ENCODE measurements at regions not wholly inside any gene's neighbourhood (a gene's known extent, or its start where the extent isn't known, plus 50 kb on each side); places are given as distances from the start of the nearest gene placed in this dataset.
A peak's percentile ranks its signal among the peaks of the same experiment; 100 is the strongest.
"Not testable (repeated sequence)": the region's sequence is repeated elsewhere in the genome, so short reads cannot be mapped to it uniquely, and the experiment has no call there.

DNA sequence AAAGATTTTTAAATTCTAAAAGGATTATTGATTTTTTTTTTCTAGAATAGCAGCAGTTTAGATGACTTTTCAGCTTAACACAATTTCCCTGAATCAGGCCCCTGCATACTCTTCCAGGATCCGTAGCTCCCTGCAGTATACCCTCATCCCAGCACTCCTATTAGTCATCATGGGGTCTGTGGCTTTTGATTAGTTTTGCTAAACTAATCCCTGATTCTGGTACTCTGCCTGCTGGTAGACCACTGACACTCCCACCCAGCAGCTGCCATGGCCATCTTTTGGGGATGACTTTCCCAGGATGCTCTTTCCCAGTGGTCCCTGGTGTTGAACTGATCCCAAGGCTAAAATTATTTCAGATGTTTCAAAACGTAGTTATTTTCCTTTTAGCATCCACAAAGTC lies 802.0 kb downstream of the RAPGEF2 start:
- Mint-ChIP-seq H3K9me3 (peaks cover 0 to 5% (median 0%) of the 10 kb centered on the region in 7 donors), H3K27ac (no peak overlapping the region), H3K4me1 (no peaks in the 10 kb centered on the region), H3K27me3 (no peaks in the 10 kb centered on the region), H3K36me3 (no peaks in the 10 kb centered on the region), H3K4me3 (no peak overlapping the region)
- ATAC-seq (ENCODE audit: low read depth in 2 of 2) = no peak
- DNase-seq = no peak

DNA sequence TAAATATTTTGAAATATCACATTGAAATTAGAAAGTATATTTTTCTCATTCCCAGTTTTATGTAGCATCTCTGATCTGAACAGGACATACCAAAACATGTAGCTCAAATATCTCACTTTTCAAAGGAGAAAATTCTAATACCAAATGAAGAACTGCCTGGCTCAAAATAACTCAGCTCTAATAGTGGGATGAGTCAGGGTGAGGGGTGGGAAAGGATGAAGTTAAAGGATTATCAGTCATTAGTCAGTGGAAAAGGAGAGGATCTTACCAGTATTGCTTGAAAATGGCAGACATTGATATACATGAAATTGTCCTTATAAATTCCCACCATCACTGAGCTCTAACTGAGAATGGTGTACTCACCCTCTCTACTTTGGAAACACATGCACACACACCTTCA lies 803.2 kb downstream of the RAPGEF2 start:
- H3K4me3 Mint-ChIP-seq = no peak overlapping the region
- ATAC-seq (ENCODE audit: low read depth in 2 of 2) = no peak
- no peaks in the 10 kb centered on the region for H3K4me1 Mint-ChIP-seq
- no peaks in the 10 kb centered on the region for H3K36me3 Mint-ChIP-seq
- no peaks in the 10 kb centered on the region for H3K27me3 Mint-ChIP-seq
- DNase-seq = no peak
- H3K9me3 Mint-ChIP-seq = peaks cover 0 to 6% (median 2%) of the 10 kb centered on the region in 7 donors
- no peak overlapping the region for H3K27ac Mint-ChIP-seq

DNA sequence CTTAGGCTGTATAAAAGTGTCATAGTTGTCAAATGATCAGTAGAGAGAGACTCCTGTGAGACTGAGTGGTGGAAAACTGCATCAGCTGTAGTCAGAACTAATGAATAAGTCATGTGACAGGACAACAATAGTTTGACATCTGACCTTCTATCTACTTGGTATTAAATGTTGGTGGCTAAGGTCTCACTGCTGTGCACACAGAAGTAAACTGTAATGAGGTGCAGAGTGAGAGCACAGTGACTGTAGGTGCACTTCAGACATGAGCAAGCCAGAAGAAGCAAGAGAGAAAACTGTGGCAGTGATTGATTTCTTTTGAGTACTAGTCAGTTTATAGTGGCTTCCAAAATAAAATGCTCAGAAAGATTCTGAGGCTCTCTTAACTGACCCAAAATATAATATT lies 803.6 kb downstream of the RAPGEF2 start:
- Mint-ChIP-seq H3K36me3 (no peaks in the 10 kb centered on the region), H3K27me3 (no peaks in the 10 kb centered on the region), H3K9me3 (peaks cover 0 to 6% (median 2%) of the 10 kb centered on the region in 7 donors), H3K4me1 (no peaks in the 10 kb centered on the region), H3K27ac (no peak overlapping the region), H3K4me3 (no peak overlapping the region)
- ATAC-seq (ENCODE audit: low read depth in 2 of 2) = no peak
- no peak for DNase-seq

DNA sequence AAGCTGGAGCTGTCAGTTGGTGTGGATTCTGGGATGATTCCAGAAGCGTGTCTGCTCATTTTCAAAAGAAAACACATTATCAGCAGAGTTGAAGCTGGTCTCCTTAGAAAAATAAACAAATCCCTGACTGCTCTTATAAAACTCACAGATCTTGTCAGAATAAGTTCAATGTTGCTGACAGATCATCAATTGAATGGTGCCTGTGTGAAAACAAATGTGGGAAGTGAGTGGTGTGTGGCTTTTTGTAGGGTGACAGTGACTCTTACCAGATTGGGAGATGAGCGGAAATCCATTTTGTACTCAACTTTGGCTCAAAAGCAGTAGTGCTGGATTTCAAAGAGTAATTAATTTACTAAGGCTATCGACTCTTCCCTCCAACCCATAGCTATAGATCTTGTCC lies 807.8 kb downstream of the RAPGEF2 start:
- ATAC-seq (ENCODE audit: low read depth in 2 of 2) (no peak), DNase-seq (no peak)
- Mint-ChIP-seq H3K27me3 (no peaks in the 10 kb centered on the region), H3K9me3 (peaks cover 0 to 6% (median 3%) of the 10 kb centered on the region in 7 donors), H3K27ac (no peak overlapping the region), H3K4me1 (no peaks in the 10 kb centered on the region), H3K36me3 (no peaks in the 10 kb centered on the region), H3K4me3 (no peak overlapping the region)

DNA sequence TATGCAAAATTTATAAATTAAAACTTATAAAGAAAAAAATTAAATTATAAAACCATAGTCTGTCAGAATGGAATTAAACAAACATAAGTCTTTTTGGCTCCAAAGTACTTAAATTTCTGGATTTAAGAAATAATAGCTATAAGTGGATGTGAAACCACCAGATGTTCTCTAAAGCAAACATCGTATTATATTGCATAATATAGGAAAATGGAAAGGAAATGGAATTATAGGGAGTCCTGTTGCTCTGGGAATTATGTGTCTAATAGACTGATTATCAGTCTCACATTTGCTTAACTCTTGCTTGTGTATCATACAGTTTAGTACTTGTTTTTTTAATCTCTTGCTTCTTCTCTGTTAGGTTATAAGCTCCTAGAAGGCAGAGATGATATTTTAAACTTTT lies 819.2 kb downstream of the RAPGEF2 start:
- Mint-ChIP-seq H3K36me3 (peaks cover 5 to 8% of the 10 kb centered on the region in 2 donors), H3K4me3 (no peak overlapping the region), H3K27ac (no peak overlapping the region), H3K4me1 (no peaks in the 10 kb centered on the region), H3K27me3 (no peaks in the 10 kb centered on the region), H3K9me3 (peaks cover 9 to 30% (median 16%) of the 10 kb centered on the region in 7 donors)
- DNase-seq = no peak
- ATAC-seq (ENCODE audit: low read depth in 2 of 2) = no peak

DNA sequence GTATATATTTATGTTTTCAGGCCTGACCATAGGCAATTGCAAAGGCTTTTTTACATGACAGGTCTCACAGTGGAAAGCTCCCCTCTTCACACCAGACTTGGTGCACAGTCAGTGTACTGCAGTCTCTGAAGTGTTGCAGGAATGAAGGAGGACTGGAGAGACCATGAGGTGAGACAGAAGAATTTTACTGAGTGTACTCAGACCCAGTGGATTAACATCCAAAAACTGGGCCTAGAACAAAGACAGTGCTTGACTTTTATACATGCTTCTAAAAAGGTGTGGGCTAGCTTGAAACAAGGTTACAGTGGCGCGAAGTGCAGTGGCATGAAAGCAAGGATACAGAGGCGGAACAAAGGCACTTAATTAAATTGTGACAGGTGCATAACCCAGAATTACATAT lies 822.9 kb downstream of the RAPGEF2 start:
- Mint-ChIP-seq H3K27ac (no peak overlapping the region), H3K27me3 (no peaks in the 10 kb centered on the region), H3K4me1 (no peaks in the 10 kb centered on the region), H3K36me3 (peaks cover 5 to 8% of the 10 kb centered on the region in 2 donors), H3K4me3 (no peak overlapping the region), H3K9me3 (peaks cover 15 to 42% (median 26%) of the 10 kb centered on the region in 7 donors)
- DNase-seq (no peak), ATAC-seq (ENCODE audit: low read depth in 2 of 2) (no peak)

DNA sequence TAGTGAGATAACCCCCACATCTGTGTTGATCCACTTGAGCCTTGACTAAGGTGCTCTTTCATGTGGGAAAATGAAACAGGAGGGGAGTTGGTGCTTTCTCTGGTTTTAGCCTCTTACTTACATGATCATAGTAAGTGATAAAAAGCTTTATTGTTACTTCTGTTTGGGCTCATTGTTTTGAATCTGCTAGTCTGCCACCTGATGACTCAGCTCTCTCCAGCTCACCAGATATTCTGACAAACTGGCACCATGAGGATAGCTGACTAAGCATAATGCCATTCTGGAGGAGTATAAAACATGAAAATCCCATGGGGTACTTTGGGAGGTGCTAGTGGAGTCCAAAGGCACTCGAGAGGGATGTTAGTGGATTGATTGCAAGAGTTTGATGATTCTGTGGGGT lies 824.0 kb downstream of the RAPGEF2 start:
- Mint-ChIP-seq H3K9me3 (peaks cover 16 to 46% (median 26%) of the 10 kb centered on the region in 7 donors), H3K27ac (no peak overlapping the region), H3K27me3 (no peaks in the 10 kb centered on the region), H3K4me1 (no peaks in the 10 kb centered on the region), H3K36me3 (peaks cover 5 to 8% of the 10 kb centered on the region in 2 donors), H3K4me3 (no peak overlapping the region)
- ATAC-seq (ENCODE audit: low read depth in 2 of 2) (no peak), DNase-seq (no peak)

DNA sequence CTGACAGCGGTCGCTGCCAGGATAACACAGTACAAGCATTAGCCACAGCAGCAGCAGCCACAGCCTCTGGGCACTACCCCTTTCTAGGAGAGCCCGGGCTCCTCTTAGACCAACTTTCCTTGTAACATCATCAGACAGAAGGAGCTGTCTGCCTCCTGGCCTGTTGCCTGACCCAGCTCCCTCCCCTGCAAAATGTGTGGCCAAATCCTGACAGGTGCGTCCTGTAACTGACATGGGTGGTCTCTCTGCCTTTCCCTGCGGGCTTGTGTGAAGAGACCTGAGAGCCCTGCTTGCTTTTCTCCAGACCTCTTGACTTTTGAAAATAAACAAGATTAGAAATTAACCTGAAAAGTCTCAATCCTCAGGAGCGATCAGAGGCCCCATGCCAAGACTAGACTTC lies 824.9 kb downstream of the RAPGEF2 start:
- DNase-seq (no peak), ATAC-seq (ENCODE audit: low read depth in 2 of 2) (no peak)
- Mint-ChIP-seq H3K4me1 (no peaks in the 10 kb centered on the region), H3K9me3 (peaks cover 17 to 51% (median 26%) of the 10 kb centered on the region in 7 donors), H3K4me3 (no peak overlapping the region), H3K36me3 (peaks cover 5 to 8% of the 10 kb centered on the region in 2 donors), H3K27me3 (no peaks in the 10 kb centered on the region), H3K27ac (peak overlapping the region in 1 of 6 donors; percentile 27)

DNA sequence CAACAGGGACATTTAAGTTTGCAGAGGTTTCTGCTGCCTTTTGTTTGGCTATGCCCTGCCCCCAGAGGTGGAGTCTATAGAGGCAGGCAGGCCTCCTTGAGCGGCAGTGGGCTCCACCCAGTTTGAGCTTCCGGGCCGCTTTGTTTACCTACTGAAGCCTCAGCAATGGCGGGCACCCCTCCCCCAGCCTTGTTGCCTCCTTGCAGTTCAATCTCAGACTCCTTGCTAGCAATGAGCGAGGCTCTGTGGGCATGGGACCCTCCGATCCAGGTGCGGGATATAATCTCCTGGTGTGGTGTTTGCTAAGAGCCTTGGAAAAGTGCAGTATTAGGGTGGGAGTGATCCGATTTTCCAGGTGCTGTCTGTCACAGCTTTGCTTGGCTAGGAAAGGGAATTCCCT lies 831.7 kb downstream of the RAPGEF2 start:
- H3K9me3 Mint-ChIP-seq = peaks cover 4 to 25% (median 13%) of the 10 kb centered on the region in 7 donors
- not testable (repeated sequence) for H3K27ac Mint-ChIP-seq, H3K27me3 Mint-ChIP-seq

DNA sequence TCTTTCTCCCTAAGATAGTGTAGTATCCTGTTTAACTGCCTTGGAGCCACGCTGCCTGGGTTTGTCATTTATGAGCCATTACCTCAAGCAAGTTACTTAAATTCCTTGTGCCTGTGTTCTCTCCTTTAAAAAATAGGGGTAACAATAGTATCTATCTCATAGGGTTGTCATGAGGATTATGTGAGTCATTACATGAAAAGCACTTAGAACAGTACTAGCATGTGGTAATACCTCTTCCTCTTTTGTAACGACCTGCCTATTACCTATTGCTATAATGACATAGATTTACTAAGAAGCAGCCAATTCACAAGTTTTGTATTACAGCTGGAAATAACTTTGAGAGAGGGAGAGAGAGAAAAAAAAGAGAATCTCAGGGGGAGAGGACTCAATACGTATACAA lies 834.7 kb downstream of the RAPGEF2 start:
- H3K4me3 Mint-ChIP-seq = no peak overlapping the region
- H3K9me3 Mint-ChIP-seq = peaks cover 0 to 19% (median 4%) of the 10 kb centered on the region in 7 donors
- DNase-seq = no peak
- no peaks in the 10 kb centered on the region for H3K36me3 Mint-ChIP-seq
- H3K27me3 Mint-ChIP-seq = no peaks in the 10 kb centered on the region
- no peak overlapping the region for H3K27ac Mint-ChIP-seq
- ATAC-seq (ENCODE audit: low read depth in 2 of 2) = no peak
- H3K4me1 Mint-ChIP-seq = no peaks in the 10 kb centered on the region

More for the DNA sequence above, 831.7 kb downstream of the RAPGEF2 start:
- H3K36me3 Mint-ChIP-seq; ATAC-seq (ENCODE audit: low read depth in 2 of 2); H3K4me1 Mint-ChIP-seq; H3K4me3 Mint-ChIP-seq; DNase-seq: not testable (repeated sequence)

DNA sequence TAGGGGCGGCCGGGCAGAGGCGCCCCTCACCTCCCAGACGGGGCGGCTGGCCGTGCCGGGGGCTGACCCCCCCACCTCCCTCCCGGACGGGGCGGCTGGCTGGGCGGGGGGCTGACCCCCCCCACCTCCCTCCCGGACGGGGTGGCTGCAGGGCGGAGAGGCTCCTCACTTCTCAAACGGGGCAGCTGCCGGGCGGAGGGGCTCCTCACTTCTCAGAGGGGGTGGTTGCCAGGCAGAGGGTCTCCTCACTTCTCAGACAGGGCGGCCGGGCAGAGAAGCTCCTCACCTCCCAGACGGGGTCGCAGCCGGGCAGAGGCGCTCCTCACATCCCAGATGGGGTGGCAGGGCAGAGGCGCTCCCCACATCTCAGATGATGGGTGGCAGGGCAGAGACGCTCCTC lies 836.8 kb downstream of the RAPGEF2 start:
- H3K27ac Mint-ChIP-seq; H3K4me1 Mint-ChIP-seq; H3K36me3 Mint-ChIP-seq; H3K4me3 Mint-ChIP-seq; DNase-seq; ATAC-seq (ENCODE audit: low read depth in 2 of 2); H3K27me3 Mint-ChIP-seq: not testable (repeated sequence)
- H3K9me3 Mint-ChIP-seq = peaks cover 0 to 14% (median 3%) of the 10 kb centered on the region in 7 donors

DNA sequence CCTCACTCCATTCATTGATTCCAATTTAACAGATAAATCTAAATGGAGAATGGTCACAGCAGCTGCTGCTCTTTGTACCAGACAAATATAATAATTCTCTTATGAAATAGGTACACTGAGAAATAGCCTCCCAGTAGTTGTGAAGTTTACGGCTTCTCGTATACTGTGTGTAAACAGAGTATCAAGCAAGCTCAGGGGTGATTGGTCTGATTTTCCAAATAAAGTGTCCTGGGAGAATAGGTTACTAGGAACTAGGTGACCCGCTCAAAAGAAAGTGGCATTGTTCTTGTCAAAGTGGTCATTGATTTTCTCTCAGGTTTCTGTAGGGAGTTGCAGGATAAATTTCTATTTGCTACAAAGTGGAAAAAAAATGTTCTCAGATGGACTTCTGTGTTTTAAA lies 838.2 kb downstream of the RAPGEF2 start:
- H3K27me3 Mint-ChIP-seq = no peaks in the 10 kb centered on the region
- no peaks in the 10 kb centered on the region for H3K36me3 Mint-ChIP-seq
- H3K4me1 Mint-ChIP-seq = no peaks in the 10 kb centered on the region
- H3K4me3 Mint-ChIP-seq = no peak overlapping the region
- ATAC-seq (ENCODE audit: low read depth in 2 of 2) (no peak), DNase-seq (no peak)
- H3K9me3 Mint-ChIP-seq = peaks cover 0 to 1% (median 0%) of the 10 kb centered on the region in 7 donors
- no peak overlapping the region for H3K27ac Mint-ChIP-seq

DNA sequence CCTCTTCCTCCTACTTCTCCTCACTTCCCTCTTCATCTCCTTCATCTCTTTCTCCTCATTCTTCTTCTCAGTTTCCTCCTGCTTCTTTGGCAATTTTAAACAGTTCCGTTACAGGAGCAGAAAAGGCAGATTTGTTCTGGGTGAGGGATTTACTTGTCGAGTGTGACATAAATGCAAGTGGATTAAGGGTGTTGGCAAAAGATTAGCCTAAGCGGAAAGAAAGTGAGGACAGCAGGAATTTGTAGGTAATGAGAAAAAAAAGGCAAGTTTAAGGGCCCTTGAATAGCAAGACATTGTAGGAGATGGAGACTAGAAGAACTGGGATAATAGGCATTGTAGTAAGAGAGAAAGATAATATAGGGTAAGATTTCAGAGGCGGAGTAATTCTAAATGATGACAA lies 841.6 kb downstream of the RAPGEF2 start:
- ATAC-seq (ENCODE audit: low read depth in 2 of 2) (no peak), DNase-seq (no peak)
- no peaks in the 10 kb centered on the region for H3K27me3 Mint-ChIP-seq
- no peaks in the 10 kb centered on the region for H3K36me3 Mint-ChIP-seq
- no peaks in the 10 kb centered on the region for H3K9me3 Mint-ChIP-seq
- H3K4me3 Mint-ChIP-seq = no peak overlapping the region
- H3K4me1 Mint-ChIP-seq = no peaks in the 10 kb centered on the region
- H3K27ac Mint-ChIP-seq = no peak overlapping the region

DNA sequence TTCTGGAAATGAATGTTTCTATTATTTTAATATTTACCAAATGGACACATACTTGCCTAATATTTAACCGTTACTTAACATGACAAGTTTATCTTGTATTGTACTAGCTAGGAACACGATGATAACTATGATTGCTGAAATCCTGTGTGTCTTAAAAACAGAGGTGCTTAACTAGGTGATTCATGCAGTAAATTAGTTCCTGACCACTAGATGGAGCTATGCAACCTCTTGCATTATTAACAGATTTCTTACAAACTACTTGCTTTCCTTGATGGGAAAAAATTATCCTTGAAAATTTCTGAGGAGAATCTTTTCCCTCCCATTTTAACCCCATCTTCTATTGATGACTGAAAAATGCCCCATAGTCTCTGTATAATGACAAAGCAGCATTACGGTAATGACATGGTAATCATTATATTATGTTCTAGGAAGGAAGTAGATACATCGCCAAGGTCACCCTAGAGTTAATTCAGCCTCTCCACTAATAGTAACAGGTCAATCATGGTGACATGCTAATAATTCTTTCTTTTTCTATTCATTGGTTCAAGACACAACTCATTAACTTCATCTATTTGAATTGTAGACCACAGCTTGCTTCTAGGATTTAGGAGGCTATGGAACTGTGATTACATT lies 844.2 kb downstream of the RAPGEF2 start:
- ATAC-seq (ENCODE audit: low read depth in 2 of 2) = no peak
- H3K27ac Mint-ChIP-seq = no peak overlapping the region
- DNase-seq = no peak
- H3K4me1 Mint-ChIP-seq = no peaks in the 10 kb centered on the region
- no peak overlapping the region for H3K4me3 Mint-ChIP-seq
- no peaks in the 10 kb centered on the region for H3K27me3 Mint-ChIP-seq
- H3K36me3 Mint-ChIP-seq = no peaks in the 10 kb centered on the region
- H3K9me3 Mint-ChIP-seq = no peaks in the 10 kb centered on the region

DNA sequence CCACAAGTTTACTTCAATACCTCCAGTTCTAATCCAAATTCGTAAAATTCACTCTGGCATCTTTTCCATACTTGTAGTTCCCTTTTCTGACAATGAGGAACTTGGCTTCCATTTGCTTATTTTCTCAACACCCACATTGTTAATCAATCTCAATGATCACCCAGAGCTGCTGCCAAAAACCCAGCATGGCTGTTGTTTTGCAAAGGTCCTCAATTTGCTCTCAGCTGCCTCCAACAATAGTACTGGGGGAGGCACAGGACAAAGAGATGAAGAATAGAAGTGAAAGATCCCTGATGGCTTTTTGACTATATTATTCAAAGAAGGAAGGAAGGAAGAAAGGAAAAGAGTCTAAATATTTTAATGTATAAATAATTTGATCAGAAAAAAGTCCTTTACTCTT lies 847.8 kb downstream of the RAPGEF2 start:
- no peaks in the 10 kb centered on the region for H3K4me1 Mint-ChIP-seq
- no peak overlapping the region for H3K27ac Mint-ChIP-seq
- no peak overlapping the region for H3K4me3 Mint-ChIP-seq
- DNase-seq (no peak), ATAC-seq (ENCODE audit: low read depth in 2 of 2) (no peak)
- H3K9me3 Mint-ChIP-seq = peaks cover 0 to 4% (median 0%) of the 10 kb centered on the region in 7 donors
- no peaks in the 10 kb centered on the region for H3K36me3 Mint-ChIP-seq
- H3K27me3 Mint-ChIP-seq = no peaks in the 10 kb centered on the region
